8988T (cell line): ENCODE measurements at regions not wholly inside any gene's neighbourhood (a gene's known extent, or its start where the extent isn't known, plus 50 kb on each side); places are given as distances from the start of the nearest gene placed in this dataset.

Experiments used
- DNase-seq: peaks from one replicate; pipeline ENCODE4 v3.0.0; 2011

DNA sequence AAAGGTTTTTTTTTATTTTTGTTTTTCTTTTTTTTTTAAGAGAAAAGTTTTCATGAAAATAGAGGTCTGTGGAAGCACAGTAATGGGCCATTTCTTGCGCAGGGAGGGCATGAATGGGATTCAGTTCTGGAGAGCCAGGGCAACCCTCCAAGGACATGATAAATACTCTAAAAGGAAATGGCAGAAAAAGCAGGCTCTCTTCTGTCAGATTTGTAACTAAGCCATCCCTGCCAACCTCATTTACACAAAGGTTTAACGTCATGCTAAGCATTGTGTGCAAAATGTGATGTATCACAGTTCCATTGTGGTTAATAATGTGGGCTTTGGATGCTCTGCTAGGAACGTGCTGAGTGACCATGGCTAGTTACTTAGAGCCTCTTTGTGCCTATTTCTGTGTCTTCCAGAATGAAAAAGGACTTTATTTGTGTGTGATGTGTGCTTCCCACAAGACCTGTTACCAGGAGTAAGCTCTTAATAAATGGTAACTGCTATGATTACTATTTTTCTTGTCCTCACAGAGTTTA is 1095.9 kb upstream of the SORCS1 start:
- no peak for DNase-seq

DNA sequence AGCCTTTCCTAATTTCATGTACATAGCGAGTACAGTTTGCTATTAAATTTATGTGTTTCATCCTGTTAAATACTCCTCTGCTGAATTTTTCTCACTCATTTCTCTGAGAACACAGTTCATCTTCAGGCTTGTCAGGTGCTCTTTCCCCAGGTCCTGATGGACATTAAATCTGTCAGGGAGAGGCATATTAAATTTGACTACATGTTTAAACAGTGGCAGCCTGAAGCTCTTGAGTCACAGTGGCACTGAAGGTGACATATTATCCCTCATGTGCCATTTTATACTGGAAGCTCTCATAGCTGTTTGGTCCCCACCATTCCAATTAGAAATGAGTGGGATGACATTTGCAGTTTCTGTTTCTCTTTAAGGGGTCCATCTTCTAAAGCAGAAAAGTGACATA is 1089.6 kb upstream of the SORCS1 start:
- DNase-seq: no peak

DNA sequence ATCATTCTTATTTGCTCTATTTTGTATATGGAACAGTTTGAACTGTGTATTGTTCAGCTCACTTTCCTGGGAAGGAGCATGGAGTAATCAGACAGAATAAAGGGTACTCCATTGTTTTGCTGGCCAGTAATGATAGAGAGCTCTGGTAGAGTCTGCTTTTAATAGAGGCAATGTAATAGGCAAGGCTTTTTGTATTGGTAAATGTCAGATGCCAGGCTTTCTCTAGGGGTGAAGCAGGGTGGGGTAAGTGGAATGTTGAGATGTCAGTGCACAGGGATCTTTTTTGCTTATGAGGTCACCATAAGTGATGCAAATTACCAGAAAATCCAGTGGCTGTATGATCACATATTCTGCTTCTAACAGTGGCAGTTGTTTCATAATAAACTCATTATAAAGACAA is 1088.3 kb upstream of the SORCS1 start:
- no peak for DNase-seq

DNA sequence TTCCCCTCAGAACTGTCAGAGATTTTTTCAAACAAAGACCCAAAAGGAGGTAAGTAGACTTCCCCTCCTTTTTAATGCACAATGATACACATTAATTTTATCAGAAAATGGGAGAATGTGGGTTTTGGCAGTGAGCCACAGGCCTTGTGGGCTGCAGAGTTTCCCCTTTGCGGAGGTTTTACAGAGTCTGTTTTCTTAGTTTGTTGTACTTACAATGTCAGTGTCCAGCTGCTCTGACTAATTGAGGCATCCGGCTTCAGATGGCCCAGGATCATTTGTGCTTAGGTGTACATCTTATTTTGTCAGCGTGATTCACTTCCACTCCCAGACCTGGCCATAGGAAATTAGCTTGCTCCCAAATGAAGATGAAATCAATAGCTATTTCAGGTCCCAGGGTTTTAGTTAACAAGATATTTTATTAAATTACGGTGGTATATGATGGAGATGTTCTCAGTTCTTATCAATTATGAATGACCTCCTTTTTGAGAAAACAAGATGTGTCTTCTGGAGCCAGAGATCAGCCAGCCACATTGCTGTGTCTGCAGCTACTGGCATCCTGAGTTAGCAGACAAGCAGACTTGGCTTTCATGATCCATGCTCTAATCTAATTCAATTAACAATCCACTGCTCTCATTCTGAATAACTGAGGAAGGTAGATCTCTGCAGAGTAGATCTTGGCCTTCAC is 1086.6 kb upstream of the SORCS1 start:
- no peak for DNase-seq

DNA sequence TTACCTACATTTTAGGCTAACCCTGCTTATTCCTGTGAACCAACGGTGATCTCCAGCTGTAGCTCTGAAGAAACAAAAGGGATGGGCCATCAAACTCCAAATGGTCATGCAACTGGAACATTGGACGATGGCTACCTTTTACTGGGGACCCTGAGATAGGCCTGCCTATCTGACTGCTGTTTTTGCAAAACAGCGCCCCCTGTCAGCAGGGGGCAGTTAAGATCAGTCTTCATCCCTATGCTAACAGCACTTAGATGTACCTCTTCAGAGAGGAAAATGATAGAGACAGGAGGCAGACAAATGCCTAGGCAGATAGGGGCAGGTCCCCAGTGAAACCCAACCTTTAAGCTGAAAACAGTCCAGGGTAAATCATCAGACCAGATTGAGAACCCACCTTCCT is 1085.4 kb upstream of the SORCS1 start:
- no peak for DNase-seq

DNA sequence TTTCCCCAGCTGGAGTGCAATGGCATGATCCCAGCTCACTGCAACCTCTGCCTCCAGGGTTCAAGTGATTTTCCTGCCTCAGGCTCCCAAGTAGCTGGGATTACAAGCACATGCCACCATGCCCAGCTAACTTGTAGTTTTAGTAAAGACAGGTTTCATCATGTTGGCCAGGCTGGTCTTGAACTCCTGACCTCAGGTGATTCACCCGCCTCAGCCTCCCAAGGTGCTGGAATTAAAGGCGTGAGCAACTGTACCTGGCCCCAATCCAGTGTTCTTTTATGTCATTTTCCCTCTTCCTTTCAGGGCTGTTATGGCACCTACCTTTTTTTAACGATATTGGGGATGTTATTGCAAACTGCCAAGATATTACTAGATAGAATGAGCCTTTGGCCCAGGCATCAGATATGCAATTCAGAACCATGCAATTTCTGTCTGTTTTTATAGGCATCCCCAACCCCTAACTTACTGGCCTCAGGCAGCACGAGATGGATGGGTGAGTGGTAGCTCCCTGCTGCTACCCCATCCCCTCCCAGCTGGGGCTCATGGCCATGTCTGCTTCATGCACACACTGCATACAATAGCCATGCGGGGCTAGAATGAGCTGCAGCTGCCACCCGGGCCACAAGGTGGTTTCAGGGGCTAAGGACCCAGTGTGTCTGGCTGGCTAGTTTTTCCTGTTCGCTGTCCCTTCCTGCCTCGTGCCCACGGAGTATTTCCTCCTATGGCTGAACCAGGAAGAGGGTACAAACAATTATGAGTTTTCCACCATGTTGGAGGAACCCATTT is 1080.1 kb upstream of the SORCS1 start:
- no peak for DNase-seq

DNA sequence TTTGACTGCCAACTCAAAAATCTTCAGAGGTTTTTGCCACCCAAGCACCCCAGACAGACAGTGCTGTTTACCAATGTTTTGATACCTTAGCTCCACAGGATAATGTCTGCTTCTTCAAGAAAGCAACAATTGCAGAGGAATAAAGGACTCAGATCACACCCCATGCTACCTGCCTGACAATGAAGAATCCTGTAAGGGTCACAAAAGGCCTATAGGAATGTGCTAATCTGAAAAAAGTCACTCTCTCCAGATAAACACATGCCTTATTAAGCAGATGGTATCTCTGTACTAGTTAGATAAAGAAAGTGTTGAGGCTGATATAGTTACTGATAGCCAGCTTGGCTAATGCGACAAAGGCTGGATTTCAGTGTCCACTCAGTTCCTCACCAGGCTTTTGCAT is 1076.7 kb upstream of the SORCS1 start:
- DNase-seq: no peak

DNA sequence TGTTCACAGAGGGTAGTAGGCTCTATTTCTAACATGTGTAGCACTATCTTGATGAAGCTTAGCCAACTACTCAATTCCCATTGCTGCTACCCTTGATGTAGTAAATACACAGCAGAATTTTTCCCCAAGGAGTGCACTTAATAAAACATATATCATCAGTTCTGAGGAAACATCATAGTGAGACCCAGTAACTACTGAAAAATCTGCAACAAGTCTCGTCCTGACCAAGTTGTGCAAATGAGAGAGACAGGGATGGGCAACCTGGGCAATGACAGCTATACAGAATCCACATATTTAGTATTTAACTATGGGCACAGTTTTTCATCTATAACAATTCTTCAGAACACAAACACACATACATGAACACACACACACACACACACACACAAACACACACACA is 1073.8 kb upstream of the SORCS1 start:
- DNase-seq: no peak

DNA sequence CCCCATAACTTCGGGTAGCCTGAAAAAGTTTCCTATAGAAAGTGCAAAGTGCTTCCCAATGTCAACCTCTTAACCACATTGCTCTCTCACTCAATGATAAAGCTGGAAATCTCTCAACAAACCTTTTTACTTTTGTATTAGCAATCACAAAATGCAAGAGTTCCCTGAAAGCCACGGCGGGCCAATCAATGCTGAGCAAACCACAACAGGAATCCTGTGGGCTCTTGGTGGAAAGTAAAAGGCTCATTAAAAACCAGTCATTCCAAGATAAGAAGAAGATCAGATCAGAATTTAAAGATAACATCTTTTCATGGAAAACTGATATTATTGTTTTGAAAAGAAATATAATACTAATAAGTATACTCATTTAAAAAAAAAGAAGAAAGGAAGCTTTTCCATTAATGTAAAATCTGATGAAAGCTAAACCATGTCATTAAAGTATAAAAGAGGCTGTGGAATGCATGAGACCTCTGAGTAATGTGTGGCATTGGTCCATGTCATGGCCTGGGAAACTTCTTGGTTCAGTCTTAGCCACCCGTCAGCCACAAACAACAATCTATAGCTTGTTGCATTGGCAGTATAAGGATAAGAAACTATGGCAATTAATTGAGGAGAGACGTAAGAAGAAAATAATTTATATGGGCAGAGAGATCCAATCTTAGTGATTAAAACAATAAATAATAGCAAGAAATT is 1066.1 kb upstream of the SORCS1 start:
- DNase-seq: no peak

DNA sequence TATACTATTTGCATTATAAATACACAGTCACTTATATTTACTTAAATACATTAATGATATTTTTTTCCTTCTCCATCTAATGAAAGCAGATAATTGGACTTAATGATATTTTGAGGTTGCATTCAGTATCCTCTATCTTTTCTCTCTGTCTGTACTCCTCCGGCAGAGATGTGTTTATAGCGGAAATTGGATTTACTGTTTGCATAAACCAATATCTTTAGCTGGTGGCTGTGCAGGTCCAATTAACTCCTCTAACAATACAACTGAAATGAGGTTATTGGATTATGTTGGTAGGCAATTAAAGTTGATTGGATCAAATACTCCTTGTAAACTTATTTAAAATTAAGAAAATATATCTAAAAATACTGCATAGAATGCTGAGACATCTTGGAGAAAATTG is 1044.2 kb upstream of the SORCS1 start:
- DNase-seq: no peak

DNA sequence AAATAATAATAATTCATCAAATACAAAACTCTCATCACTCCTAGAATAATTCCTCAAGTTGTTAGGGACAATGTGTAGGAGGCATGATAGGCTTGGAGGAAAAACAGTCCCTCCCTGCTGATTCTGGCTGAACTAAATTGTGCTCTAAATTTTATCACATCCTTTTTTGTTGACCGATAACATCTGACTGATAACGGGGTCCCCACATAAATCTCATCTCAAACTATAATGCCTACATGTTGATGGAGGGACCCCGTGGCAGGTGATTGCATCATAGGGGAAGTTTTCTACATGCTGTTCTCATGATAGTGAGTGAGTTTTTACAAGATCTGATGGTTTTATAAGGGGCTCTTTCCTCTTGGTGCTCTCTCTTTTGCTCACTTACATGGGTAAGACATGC is 1043.5 kb upstream of the SORCS1 start:
- DNase-seq: no peak

DNA sequence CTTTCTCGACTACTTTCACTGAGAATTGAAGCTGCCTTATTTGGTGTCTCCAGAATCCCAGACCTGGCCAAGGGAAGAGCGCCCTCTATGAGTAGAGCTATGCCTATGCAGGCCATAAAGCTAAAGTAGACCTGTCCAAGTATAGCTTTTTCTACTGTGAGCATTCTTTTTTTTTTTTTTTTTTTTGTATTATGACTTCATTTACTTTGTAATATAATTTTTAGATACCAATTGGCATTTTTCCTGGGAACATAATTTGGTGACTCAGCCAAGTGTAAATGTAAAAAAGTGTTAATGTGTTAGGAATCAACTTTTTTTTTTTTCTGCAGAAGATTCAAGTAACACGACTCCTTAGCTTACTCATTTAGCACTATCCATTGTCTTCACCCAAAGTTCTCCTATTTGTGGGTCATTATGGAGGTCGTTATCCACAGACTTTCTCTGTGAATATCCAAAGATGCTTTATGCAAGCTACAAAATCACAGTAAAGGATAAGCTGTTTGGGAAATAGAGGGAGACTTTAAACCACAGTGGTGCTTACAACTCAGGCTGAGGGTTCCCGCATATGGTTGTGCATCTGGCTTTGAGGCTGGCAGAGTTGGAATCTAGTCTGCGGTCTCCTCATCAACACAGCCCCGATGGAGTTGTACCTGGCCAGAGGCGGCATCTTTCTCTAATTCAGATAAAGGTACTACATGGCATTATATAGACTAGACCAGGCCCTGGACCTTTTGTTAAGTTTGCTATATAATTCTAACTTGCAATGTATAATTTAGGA is 1040.2 kb upstream of the SORCS1 start:
- no peak for DNase-seq

DNA sequence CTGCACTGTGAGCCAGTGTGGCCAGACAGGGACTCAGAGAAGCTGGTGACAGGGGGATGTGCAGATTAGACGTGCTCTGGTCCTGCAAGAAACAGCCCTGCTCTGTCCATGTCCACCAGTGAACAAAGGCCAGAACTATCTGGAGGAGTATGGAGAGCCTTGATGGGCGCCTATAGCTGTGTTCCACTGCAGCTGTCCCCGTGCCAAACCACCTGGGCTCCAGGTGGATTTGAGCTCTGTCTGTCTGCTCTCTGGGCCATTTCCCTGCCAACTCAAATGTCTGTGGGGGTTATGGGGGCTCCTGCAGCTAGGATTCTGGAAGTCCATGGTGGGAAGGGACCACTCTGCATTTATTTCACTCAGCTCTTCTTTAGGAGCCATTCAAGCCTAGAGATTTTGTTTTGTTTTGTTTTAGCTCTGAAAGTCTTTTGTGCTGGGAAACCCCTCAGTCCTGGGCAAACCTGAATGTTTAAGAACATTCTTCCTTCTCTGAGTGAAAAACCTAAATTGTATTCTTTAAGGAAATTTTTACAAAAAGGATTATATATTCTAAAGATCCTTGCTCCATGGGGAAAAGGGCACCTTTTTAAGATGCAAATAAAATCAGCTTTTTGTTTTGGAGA is 1039.5 kb upstream of the SORCS1 start:
- no peak for DNase-seq

DNA sequence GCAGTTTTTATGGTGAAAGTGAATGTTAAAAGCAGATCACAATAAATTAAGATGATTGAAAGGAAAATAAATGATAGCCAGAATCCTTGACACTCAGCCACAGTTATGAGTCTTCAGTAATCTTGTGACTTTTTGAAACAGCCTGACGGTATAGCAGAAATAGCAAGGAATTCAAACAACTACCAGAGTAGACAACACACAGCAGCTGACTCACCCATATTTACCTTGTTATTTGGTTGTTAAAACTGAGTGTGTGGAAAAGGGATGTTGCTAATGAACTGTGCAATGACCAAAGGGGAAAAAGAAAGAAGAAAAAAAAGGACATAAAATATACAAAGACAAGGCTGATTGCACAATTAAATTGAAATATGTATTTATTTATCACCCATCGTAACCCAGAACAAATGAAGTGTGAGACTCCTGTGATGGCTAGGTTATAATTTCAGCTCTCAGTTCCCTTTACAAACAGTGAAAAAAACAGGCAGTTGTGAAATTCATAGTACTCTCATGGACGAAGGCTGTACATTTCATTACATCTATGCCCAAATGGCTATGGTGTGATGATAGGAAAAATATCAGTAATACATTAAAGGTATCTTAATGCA is 1023.0 kb upstream of the SORCS1 start:
- DNase-seq: no peak

DNA sequence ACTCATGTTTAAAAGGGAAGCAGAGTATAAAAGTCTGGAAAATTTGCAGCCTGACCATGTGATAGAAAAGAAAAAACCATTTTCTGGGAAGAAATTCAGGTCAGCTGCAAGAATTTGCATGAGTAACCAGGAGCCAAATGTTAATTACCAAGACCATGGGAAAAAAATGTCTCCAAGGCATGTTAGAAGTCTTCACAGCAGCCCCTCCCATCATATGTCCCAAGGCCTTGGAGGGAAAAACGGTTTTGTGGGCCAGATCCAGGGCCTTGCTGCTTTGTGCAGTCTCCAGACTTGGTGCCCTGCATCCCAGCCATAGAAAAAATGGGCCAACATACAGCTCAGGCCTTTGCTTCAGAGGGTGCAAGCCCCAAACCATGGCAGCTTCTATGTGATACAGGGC is 1019.6 kb upstream of the SORCS1 start:
- DNase-seq: no peak

DNA sequence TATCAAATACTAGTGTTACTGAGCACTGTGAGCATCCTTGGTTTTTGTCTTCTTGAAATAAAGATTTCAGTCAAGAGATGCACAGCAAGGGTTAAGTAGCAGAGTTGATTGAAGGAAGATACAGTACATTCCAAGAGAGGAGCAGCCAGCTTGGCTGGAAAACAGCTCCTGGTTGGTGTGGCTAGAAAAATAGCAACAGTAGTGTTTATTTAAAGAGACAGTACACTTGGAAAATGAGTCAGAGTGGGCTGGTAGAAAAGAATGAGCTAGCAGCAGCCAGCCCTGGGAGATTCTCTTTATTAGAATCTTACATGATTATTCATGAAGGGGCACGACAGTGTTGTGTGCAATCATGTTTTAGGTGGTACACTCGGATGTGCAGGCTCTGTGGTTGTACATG is 1016.4 kb upstream of the SORCS1 start:
- no peak for DNase-seq

DNA sequence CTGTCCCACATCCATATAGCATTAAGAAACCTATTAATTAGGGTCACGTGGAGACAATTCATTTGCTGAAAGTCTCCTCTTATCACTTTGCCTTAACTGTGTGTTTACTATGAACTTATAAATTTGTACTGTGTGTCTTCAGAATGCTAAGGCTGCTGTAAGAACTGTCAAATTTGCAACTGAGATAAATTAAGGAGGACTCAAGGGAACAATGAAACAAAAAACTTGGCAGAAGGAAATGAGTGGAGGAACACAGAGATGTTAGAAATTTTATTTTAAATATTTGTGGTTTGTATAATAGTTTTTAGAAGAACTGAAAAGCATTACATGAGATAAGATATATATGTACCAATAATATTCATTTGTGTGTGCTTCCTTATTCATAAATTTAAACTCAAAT is 1005.3 kb upstream of the SORCS1 start:
- DNase-seq: no peak

DNA sequence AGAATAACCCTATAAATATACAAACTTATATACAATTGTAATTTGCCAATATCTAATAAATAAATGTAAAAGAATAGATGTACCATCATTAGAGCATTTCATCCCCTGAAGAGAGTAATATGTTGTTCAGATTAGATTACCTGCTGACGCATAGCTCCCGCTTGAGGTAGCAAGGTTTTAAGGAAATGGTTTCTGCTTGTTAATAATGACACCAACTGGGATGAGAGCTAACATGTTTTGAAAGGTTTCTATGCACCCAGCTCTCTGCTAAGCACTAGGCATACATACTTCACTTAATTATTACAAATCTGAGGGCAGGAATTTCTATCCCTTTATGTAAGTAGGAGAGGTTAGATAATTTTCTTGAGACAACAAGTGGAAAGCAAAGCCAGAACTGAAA is 1003.3 kb upstream of the SORCS1 start:
- DNase-seq: no peak

DNA sequence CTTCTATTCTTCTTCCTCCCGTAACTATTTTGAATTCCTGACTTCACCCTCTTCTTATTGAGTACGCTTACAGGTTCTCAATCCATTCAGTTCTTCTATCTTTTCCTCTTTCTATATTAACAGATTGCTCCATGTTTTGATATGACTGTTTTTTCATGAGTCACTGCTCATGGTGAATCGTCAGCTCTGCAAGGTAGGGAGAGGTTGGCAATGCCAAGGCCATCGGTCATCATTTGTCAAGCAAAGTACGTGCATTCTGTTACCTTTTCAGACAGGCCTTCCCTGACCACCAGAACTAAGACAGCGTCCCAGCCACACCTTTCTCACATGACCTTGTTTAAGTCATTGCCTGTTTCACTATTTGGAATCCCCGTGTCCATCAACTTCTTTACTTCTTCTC is 1001.9 kb upstream of the SORCS1 start:
- no peak for DNase-seq

DNA sequence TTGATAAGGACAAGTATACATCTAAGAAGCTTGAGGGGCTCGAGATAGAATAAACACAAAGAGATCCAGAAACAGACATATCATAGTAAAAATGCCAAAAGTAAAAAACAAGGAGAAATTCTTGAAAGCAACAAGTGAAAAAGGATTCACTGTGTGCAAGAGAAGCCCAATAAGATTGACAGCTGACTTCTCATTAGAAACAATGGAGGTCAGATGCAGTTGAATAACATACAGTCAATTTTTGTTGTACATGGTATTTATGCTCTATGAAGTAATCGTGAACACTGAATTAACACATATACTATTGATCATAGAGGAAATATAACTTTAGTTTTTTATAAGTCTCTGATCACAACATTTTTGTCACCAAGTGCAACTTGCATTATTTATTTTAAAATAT is 982.8 kb upstream of the SORCS1 start:
- no peak for DNase-seq

DNA sequence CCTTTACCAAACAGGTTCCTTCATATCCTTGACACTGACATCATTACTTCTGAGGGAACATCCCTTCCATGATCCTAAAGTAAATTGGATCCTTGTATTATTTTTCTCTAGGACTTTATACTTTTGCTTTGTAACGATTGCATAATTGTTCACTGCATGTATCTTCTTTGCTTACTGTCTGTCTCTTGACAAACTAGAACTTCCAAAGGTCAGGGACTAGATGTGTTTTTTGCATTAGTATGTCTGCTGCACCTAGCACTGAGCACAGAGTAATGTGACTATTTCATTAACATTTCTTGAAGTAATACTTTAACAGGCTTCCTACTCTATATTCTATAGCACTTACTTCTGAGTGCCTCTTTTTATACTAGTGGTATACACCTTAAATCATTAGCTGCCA is 976.6 kb upstream of the SORCS1 start:
- DNase-seq: no peak

DNA sequence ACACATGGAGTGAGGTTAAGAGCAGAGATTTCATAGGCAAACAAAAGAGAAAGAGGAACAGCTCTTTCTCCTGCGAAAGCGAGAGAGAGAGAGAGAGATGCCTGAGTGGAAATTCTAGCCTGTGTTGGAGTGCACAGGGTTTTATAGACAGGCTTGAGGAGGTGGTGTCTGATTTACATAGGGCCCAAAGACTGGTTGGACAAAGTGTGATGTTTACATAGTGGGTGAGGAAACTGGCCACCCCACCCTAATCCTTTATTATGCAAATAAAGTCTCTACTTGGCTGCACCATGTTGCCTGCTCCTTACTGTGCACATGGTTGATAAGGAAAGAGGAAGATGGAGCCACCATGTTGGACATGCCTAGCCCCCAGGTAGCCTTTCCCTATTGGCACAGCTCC is 967.8 kb upstream of the SORCS1 start:
- DNase-seq: no peak
